H1 (cell line): ENCODE measurements at regions not wholly inside any gene's neighbourhood (a gene's known extent, or its start where the extent isn't known, plus 50 kb on each side); places are given as distances from the start of the nearest gene placed in this dataset.

Source experiments
- CTCF ChIA-PET: fragments of 300-600 bp; sonication (Branson Sonifier 250); formaldehyde crosslinking; loops from one replicate; lab custom pipeline; 2021; ENCODE audit not compliant: partially characterized antibody; lab: Charles Lee
- POLR2A ChIA-PET: fragments of 300-600 bp; sonication (Branson Sonifier 250); formaldehyde crosslinking; loops from one replicate; lab custom pipeline; 2021; ENCODE audit warnings: inconsistent platforms; ENCODE audit not compliant: partially characterized antibody; lab: Charles Lee
- DNase-seq, 2 experiments: peaks; one replicate each; pipeline versions ENCODE4 v3.0.0 to v3.0.0-alpha.2; 2010 to 2022; ENCODE audit warnings: low spot score in 2 of 2, low read depth in 1 of 2, mixed read lengths in 1 of 2
- FAIRE-seq: peaks from 2 replicates; lab custom pipeline; 2011; peaks lifted over from hg19 to GRCh38; lab: Jason Lieb, UNC
- H2AFZ ChIP-seq: 2 replicates; pipeline ENCODE4 v1.8.1; 2012; ENCODE audit warnings: low read length, inconsistent platforms
- H2AK5ac ChIP-seq: 2 replicates; pipeline ENCODE4 v1.6.1; 2013; ENCODE audit warnings: low read depth, low read length
- H2BK120ac ChIP-seq: replicated peaks from 2 replicates; pipeline ENCODE3; 2013; ENCODE audit warnings: low read depth, low read length, inconsistent platforms
- H2BK12ac ChIP-seq: 2 replicates; pipeline ENCODE4 v1.6.1; 2013; ENCODE audit warnings: low read depth, low read length
- H2BK15ac ChIP-seq: 2 replicates; pipeline ENCODE4 v1.6.1; 2013; ENCODE audit warnings: low read length
- H2BK20ac ChIP-seq: 2 replicates; pipeline ENCODE4 v1.6.1; 2013; ENCODE audit warnings: low read length
- H2BK5ac ChIP-seq: 2 replicates; pipeline ENCODE4 v1.6.1; 2013; ENCODE audit warnings: low read depth, low read length
- H3K14ac ChIP-seq: 2 replicates; pipeline ENCODE4 v1.6.1; 2013; ENCODE audit warnings: inconsistent platforms; ENCODE audit not compliant: insufficient read length
- H3K18ac ChIP-seq: 2 replicates; pipeline ENCODE4 v1.6.1; 2013; ENCODE audit warnings: low read length; ENCODE audit errors: extremely low read depth
- H3K23ac ChIP-seq: 2 replicates; pipeline ENCODE4 v1.6.1; 2013; ENCODE audit warnings: inconsistent platforms; ENCODE audit not compliant: insufficient read length
- H3K23me2 ChIP-seq: 2 replicates; pipeline ENCODE4 v1.6.1; 2013; ENCODE audit warnings: low read depth, low read length
- H3K27ac ChIP-seq: 2 replicates; pipeline ENCODE4 v1.6.1; 2011; ENCODE audit warnings: low read depth, low read length, inconsistent platforms
- H3K27me3 ChIP-seq, 4 experiments: replicated peaks in 1 of 4; 1 replicate in 1 of 4; 2 replicates in 3 of 4; pipeline versions ENCODE4 v1.6.1 to v1.8.1; 2011 to 2013; ENCODE audit warnings: low read length in 3 of 4, mild to moderate bottlenecking in 3 of 4, inconsistent platforms in 2 of 4, mixed read lengths in 2 of 4, moderate library complexity in 1 of 4; ENCODE audit not compliant: control insufficient read depth in 3 of 4, insufficient read depth in 3 of 4; ENCODE audit errors: extremely low read depth in 1 of 4
- H3K36me3 ChIP-seq, 4 experiments: 2 replicates each; pipeline versions ENCODE4 v1.6.1 to v1.8.1; 2011 to 2013; ENCODE audit warnings: mild to moderate bottlenecking in 4 of 4, low read length in 3 of 4, moderate library complexity in 2 of 4, control low read depth in 1 of 4, inconsistent platforms in 1 of 4; ENCODE audit not compliant: insufficient read depth in 4 of 4, control insufficient read depth in 2 of 4
- H3K4ac ChIP-seq: replicated peaks from 2 replicates; pipeline ENCODE3; 2013; ENCODE audit warnings: low read length, low read depth, mixed read lengths, inconsistent platforms; ENCODE audit not compliant: insufficient read length
- H3K4me1 ChIP-seq, 4 experiments: replicated peaks in 1 of 4; 1 replicate in 1 of 4; 2 replicates in 3 of 4; pipeline versions ENCODE4 v1.6.1 to v1.8.1; 2011 to 2013; ENCODE audit warnings: low read length in 3 of 4, inconsistent platforms in 2 of 4, mixed read lengths in 1 of 4; ENCODE audit not compliant: insufficient read depth in 4 of 4, control insufficient read depth in 3 of 4
- H3K4me2 ChIP-seq, 2 experiments: 2 replicates each; pipeline versions ENCODE4 v1.6.1 to v1.8.1; 2011 to 2013; ENCODE audit warnings: low read depth in 2 of 2, low read length in 2 of 2, control low read depth in 1 of 2, inconsistent platforms in 1 of 2, mild to moderate bottlenecking in 1 of 2; ENCODE audit not compliant: insufficient read depth in 1 of 2
- H3K4me3 ChIP-seq, 4 experiments: fragments of 200-600, 300-600 bp in 1 of 4; sonication (generic), shearing (Covaris generic), sonication (Bioruptor Twin) in 1 of 4; 2 replicates each; pipeline versions ENCODE4 v1.5.1 to v1.8.1; 2011 to 2016; ENCODE audit warnings: low read length in 4 of 4, low read depth in 3 of 4, control low read depth in 2 of 4, inconsistent platforms in 2 of 4, mild to moderate bottlenecking in 2 of 4, mixed read lengths in 1 of 4, moderate library complexity in 1 of 4; ENCODE audit not compliant: insufficient read depth in 2 of 4; ENCODE audit errors: extremely low read depth in 1 of 4
- H3K56ac ChIP-seq: replicated peaks from 2 replicates; pipeline ENCODE3; 2013; ENCODE audit warnings: low read depth, mild to moderate bottlenecking, mixed read lengths, low read length, inconsistent platforms; ENCODE audit not compliant: insufficient read length
- H3K79me1 ChIP-seq: 2 replicates; pipeline ENCODE4 v1.6.1; 2013; ENCODE audit warnings: low read depth, low read length, control low read depth
- H3K79me2 ChIP-seq, 2 experiments: 2 replicates each; pipeline versions ENCODE4 v1.6.1 to v1.8.1; 2012 to 2013; ENCODE audit warnings: low read length in 2 of 2, mild to moderate bottlenecking in 2 of 2, inconsistent platforms in 1 of 2; ENCODE audit not compliant: insufficient read depth in 2 of 2, control insufficient read depth in 1 of 2
- H3K9ac ChIP-seq, 4 experiments: replicated peaks in 1 of 4; 1 replicate in 1 of 4; 2 replicates in 3 of 4; pipeline versions ENCODE4 v1.6.1 to v1.8.1; 2011 to 2013; ENCODE audit warnings: low read depth in 3 of 4, low read length in 3 of 4, control low read depth in 2 of 4, mild to moderate bottlenecking in 2 of 4, moderate library complexity in 2 of 4, inconsistent platforms in 1 of 4; ENCODE audit errors: extremely low read depth in 1 of 4
- H3K9me3 ChIP-seq, 2 experiments: 2 replicates each; pipeline versions ENCODE4 v1.6.1 to v1.8.1; 2012 to 2013; ENCODE audit warnings: mild to moderate bottlenecking in 2 of 2, moderate library complexity in 2 of 2, control low read depth in 1 of 2, inconsistent platforms in 1 of 2, low read depth in 1 of 2, low read length in 1 of 2, mixed read lengths in 1 of 2; ENCODE audit not compliant: insufficient read depth in 2 of 2
- H4K20me1 ChIP-seq, 2 experiments: replicated peaks in 1 of 2; 2 replicates each; pipeline versions ENCODE3 to v1.8.1; 2011 to 2013; ENCODE audit warnings: inconsistent platforms in 2 of 2, low read length in 2 of 2, mild to moderate bottlenecking in 1 of 2; ENCODE audit not compliant: insufficient read depth in 2 of 2, control insufficient read depth in 1 of 2
- H4K5ac ChIP-seq: 2 replicates; pipeline ENCODE4 v1.6.1; 2013; ENCODE audit warnings: low read length, low read depth, mixed read lengths, inconsistent platforms; ENCODE audit not compliant: insufficient read length
- H4K8ac ChIP-seq: 2 replicates; pipeline ENCODE4 v1.8.0; 2013; ENCODE audit warnings: mild to moderate bottlenecking, moderate library complexity, low read length, inconsistent platforms; ENCODE audit not compliant: insufficient read depth; ENCODE audit errors: extremely low read depth
- H4K91ac ChIP-seq: replicated peaks from 2 replicates; pipeline ENCODE3; 2013; ENCODE audit warnings: low read length, mixed read lengths, inconsistent platforms; ENCODE audit not compliant: insufficient read length
- BCL11A ChIP-seq, 2 experiments: IDR thresholded peaks; one replicate each; pipeline ENCODE4 v1.6.1; 2011; ENCODE audit warnings: low read depth in 2 of 2, low read length in 2 of 2, mild to moderate bottlenecking in 2 of 2
- CBX8 ChIP-seq: fragments of 300-800, 300-1000 bp; sonication (generic); IDR thresholded peaks from 2 replicates; pipeline ENCODE4 v1.7.1; 2016; ENCODE audit warnings: low read depth, low read length, borderline replicate concordance
- CEBPB ChIP-seq: IDR thresholded peaks from 2 replicates; pipeline ENCODE4 v1.6.1; 2012; ENCODE audit warnings: low read depth, low read length
- EP300 ChIP-seq, 2 experiments: IDR thresholded peaks; 1 replicate in 1 of 2; 2 replicates in 1 of 2; pipeline ENCODE4 v1.6.1; 2011 to 2012; ENCODE audit warnings: low read depth in 2 of 2, low read length in 2 of 2, mild to moderate bottlenecking in 2 of 2, borderline replicate concordance in 1 of 2, inconsistent platforms in 1 of 2, moderate library complexity in 1 of 2
- HDAC6 ChIP-seq: IDR thresholded peaks from one replicate; pipeline ENCODE4 v1.7.1; 2012; ENCODE audit warnings: low read depth, mild to moderate bottlenecking, inconsistent platforms, low read length, moderate library complexity
- KDM5A ChIP-seq: fragments of 200-600 bp; IDR thresholded peaks from 2 replicates; pipeline ENCODE4 v1.7.1; 2012; ENCODE audit warnings: mild to moderate bottlenecking, low read length, inconsistent platforms, mixed read lengths
- RAD21 ChIP-seq, 2 experiments: IDR thresholded peaks in 1 of 2; conservative IDR thresholded peaks in 1 of 2; 2 replicates each; pipeline ENCODE4 v1.6.1; 2011; ENCODE audit warnings: low read depth in 2 of 2, low read length in 2 of 2, improper control_type of control experiment in 1 of 2, inconsistent platforms in 1 of 2, mild to moderate bottlenecking in 1 of 2, moderate library complexity in 1 of 2
- SIRT6 ChIP-seq: IDR thresholded peaks from one replicate; pipeline ENCODE4 v1.7.1; 2012; ENCODE audit warnings: low read length, inconsistent platforms
- TCF12 ChIP-seq: IDR thresholded peaks from 2 replicates; pipeline ENCODE4 v1.6.1; 2011; ENCODE audit warnings: low read depth, mild to moderate bottlenecking, low read length
- TEAD4 ChIP-seq: IDR thresholded peaks from 2 replicates; pipeline ENCODE4 v1.6.1; 2012; ENCODE audit warnings: low read depth, low read length, inconsistent platforms, mixed read lengths
- WGBS, 2 experiments: shearing (Covaris generic) in 1 of 2; methylation state at CpG; one replicate each; pipeline versions ENCODE4 v1.1.6 to v1.1.7; 2013 to 2015; ENCODE audit warnings: low lambda C conversion rate in 2 of 2, mixed read lengths in 2 of 2, inconsistent platforms in 1 of 2, low coverage in 1 of 2, missing lambda C conversion rate in 1 of 2; ENCODE audit not compliant: insufficient replicate concordance in 2 of 2, insufficient coverage in 1 of 2, insufficient read length in 1 of 2; ENCODE audit errors: extremely low coverage in 1 of 2, missing lambda C conversion rate in 1 of 2; 5-methylcytosine and 5-hydroxymethylcytosine counted together

GRCh38 chr2:18704276-18704675 lies 114.9 kb upstream of the NT5C1B start:
- no peaks in the 10 kb centered on the region for H3K36me3 ChIP-seq
- H3K4me3 ChIP-seq = no peak overlapping the region
- H3K14ac ChIP-seq = no peak overlapping the region
- H3K18ac ChIP-seq = no peak overlapping the region
- no peak overlapping the region for H2BK5ac ChIP-seq
- H2BK12ac ChIP-seq = no peak overlapping the region
- H3K23ac ChIP-seq = no peak overlapping the region
- H2BK120ac ChIP-seq = no peak overlapping the region
- H4K91ac ChIP-seq = no peak overlapping the region
- ChIA-PET POLR2A (no interaction called here), CTCF (interaction anchor here (0.6 to 4.2 kb wide), 3 partner anchors 9 to 302 kb away, joined by 3 to 23 read pairs (median 3); no protein-coding TSS in a partner anchor)
- no peak overlapping the region for H3K4ac ChIP-seq
- H2AFZ ChIP-seq = no peak overlapping the region
- H3K23me2 ChIP-seq = no peaks in the 10 kb centered on the region
- no peak overlapping the region for H3K4me2 ChIP-seq
- H2BK15ac ChIP-seq = no peak overlapping the region
- no peaks in the 10 kb centered on the region for H3K79me1 ChIP-seq
- DNase-seq = no peak
- H3K9ac ChIP-seq = no peak overlapping the region
- H3K27ac ChIP-seq = no peak overlapping the region
- no peaks in the 10 kb centered on the region for H3K27me3 ChIP-seq
- H2AK5ac ChIP-seq = no peak overlapping the region
- H4K5ac ChIP-seq = no peak overlapping the region
- no peak for FAIRE-seq
- no peaks in the 10 kb centered on the region for H4K20me1 ChIP-seq
- H3K79me2 ChIP-seq = no peaks in the 10 kb centered on the region
- no peak overlapping the region for H3K56ac ChIP-seq
- H3K9me3 ChIP-seq = no peaks in the 10 kb centered on the region
- H2BK20ac ChIP-seq = no peak overlapping the region
- H4K8ac ChIP-seq = no peak overlapping the region
- 100% methylated on average over 2 of the region's 2 CpGs; no CpG with 5 or more reads in 1 of the 2 experiments for WGBS, 2 experiments
- TF ChIP-seq TEAD4 = no peak
- no peak for TF ChIP-seq BCL11A (IDR thresholded peaks at IDR 0.05; ENCODE audit: low read depth in 2 of 2, low read length in 2 of 2)
- no peak for TF ChIP-seq RAD21 (IDR thresholded peaks at IDR 0.05 in 1 of 2, conservative IDR thresholded peaks at IDR 0.05 in 1 of 2; ENCODE audit: low read depth in 2 of 2, low read length in 2 of 2)
- TF ChIP-seq TCF12 = no peak
- no peak for TF ChIP-seq EP300 (IDR thresholded peaks at IDR 0.05; ENCODE audit: borderline replicate concordance in 1 of 2, low read depth in 2 of 2, low read length in 2 of 2)
- TF ChIP-seq HDAC6 = no peak
- no peak for TF ChIP-seq SIRT6
- TF ChIP-seq KDM5A = no peak
- no peak for TF ChIP-seq CEBPB
- no peak for TF ChIP-seq CBX8
- no peaks in the 10 kb centered on the region for H3K4me1 ChIP-seq
